ENCODE measurements at regions not wholly inside any gene's neighbourhood (a gene's known extent, or its start where the extent isn't known, plus 50 kb on each side); places are given as distances from the start of the nearest gene placed in this dataset.

DNA sequence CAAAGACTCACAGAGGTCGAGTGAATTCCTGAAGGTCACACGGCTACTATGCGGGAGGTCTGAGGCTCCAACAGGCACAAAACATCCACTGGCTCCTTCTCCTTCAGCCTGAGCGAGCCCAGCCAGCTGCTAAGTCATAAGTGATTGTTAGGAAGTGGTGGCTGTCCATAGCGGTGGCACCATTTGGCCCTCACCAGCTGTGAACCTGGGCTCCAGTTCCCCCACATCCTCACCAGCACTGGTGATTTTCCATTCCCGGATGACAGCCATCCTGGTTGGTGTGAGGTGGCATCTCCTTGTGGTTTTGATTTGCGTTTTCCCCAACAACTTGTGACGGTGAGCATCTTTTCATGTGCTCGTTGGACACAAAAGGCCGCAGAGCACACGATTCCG is 302.8 kb downstream of the FOXL1 start:
- ChIA-PET CTCF (no interaction called here), POLR2A (no interaction called here)
- no peak for DNase-seq (ENCODE audit: low read depth, low spot score)
- TF ChIP-seq, protein P1, sequence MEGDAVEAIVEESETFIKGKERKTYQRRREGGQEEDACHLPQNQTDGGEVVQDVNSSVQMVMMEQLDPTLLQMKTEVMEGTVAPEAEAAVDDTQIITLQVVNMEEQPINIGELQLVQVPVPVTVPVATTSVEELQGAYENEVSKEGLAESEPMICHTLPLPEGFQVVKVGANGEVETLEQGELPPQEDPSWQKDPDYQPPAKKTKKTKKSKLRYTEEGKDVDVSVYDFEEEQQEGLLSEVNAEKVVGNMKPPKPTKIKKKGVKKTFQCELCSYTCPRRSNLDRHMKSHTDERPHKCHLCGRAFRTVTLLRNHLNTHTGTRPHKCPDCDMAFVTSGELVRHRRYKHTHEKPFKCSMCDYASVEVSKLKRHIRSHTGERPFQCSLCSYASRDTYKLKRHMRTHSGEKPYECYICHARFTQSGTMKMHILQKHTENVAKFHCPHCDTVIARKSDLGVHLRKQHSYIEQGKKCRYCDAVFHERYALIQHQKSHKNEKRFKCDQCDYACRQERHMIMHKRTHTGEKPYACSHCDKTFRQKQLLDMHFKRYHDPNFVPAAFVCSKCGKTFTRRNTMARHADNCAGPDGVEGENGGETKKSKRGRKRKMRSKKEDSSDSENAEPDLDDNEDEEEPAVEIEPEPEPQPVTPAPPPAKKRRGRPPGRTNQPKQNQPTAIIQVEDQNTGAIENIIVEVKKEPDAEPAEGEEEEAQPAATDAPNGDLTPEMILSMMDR (IDR thresholded peaks at IDR 0.05; ENCODE audit: insufficient read depth, low read length, missing control alignments): no peak
- no peak overlapping the region for H3K4me3 ChIP-seq (ENCODE audit: low read depth, low read length)

DNA sequence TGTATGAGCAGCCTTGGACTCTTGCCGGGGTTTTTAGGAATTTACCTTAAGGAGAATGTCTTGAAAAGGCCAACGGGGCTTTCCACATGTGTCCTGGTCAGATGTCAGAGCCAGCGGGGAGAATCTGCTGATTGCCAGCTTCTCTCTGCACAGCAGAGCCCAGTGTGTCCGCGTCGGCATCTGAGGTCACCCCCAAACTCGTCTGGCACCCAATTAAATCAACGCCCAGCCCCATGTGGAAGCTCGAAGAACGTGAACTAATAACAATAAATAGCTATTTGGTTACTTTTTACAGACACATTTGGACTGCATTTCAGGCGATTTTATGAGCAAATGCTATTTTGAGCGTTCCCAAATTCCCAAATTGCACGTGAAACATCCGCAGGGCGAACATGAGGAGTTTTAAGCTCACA is 303.5 kb downstream of the FOXL1 start:
- H3K4me3 ChIP-seq (ENCODE audit: low read depth, low read length): no peak overlapping the region
- DNase-seq (ENCODE audit: low read depth, low spot score): no peak
- POLR2A ChIA-PET: no interaction called here
- CTCF ChIA-PET: interaction anchor here (1.5 to 2.3 kb wide), 3 partner anchors 31 to 318 kb away, joined by 3 to 15 read pairs (median 10); no protein-coding TSS in a partner anchor
- TF ChIP-seq, protein P1 (IDR thresholded peaks at IDR 0.05; ENCODE audit: insufficient read depth, low read length, missing control alignments): no peak

DNA sequence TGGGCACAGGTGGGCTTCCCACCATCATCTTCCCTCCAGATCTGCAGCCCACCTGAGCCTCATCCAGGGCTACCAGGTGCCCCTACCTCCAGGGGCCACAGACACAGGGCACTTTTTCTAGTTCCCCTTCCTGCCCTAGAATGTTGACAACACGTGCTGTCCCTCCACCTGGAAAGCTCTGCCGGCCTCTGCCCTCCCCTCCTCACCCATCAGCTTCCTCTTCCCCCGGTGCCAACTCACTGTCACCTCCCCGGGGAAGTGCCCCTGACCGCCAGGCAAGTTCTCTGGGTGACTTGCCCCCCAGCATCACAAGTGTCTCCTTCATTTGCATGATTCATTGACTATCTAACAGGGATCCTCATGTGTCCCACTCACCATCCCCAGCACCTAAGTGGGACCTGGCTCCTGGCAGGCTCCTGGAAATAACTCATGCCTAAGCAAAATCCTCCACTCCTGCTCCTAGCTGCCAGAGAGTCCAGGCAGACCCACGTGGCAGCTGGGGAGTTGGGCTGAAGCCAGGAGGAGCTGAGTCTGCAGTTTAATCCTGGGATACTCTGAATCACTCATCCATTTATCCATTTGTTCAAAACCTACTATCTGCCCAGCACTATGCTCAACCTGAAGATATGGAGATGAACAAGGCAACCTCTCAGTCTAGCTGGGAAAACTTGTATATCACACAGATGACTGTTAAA is 304.4 kb downstream of the FOXL1 start:
- no peak for DNase-seq (ENCODE audit: low read depth, low spot score)
- POLR2A ChIA-PET: interaction anchor here (0.5 kb wide), 1 partner anchor 39 kb away, joined by 3 read pairs; no protein-coding TSS in a partner anchor
- H3K4me3 ChIP-seq (ENCODE audit: low read depth, low read length): no peak overlapping the region
- CTCF ChIA-PET: interaction anchor here (1.1 to 2.3 kb wide), 8 partner anchors 9 to 319 kb away, joined by 3 to 15 read pairs (median 4); no protein-coding TSS in a partner anchor
- TF ChIP-seq, protein P1 (IDR thresholded peaks at IDR 0.05; ENCODE audit: insufficient read depth, low read length, missing control alignments): no peak

DNA sequence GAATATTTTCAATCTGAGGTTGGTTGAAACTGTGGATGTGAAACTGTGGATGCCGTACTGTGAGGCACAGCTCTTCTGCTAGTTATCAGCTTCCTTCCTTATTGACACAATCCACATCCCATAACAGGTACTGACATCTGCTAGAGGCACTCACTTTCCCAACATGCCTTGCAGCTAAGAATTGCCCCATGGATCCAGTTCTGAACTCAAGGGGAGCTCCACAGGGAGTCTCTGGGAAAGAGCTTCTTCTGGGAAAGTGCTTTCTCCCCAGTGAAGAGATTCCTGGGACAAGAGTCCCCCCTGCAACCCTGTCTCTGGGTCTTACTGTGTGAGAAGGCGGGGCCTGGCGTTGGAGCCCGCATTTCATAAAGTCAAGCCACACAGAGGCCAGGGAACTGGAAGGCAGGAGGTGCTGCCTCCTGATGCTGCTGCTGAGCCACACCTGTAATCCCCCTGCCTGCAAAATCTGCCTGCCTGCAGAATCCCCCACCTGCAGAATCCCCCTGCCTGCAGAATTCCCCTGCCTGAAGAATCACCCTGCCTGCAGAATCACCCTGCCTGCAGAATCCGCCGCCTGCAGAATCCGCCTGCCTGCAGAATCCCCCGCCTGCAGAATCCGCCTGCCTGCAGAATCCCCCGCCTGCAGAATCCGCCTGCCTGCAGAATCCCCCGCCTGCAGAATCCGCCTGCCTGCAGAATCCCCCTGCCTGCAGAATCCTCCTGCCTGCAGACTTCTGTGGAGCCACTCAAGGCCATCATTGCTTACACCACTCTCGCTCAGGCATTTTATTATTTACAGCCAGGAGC is 305.4 kb downstream of the FOXL1 start:
- POLR2A ChIA-PET: no interaction called here
- TF ChIP-seq, protein P1 (IDR thresholded peaks at IDR 0.05; ENCODE audit: insufficient read depth, low read length, missing control alignments): no peak
- H3K4me3 ChIP-seq (ENCODE audit: low read depth, low read length): no peak overlapping the region
- DNase-seq (ENCODE audit: low read depth, low spot score): no peak
- CTCF ChIA-PET: interaction anchor here (1.1 to 2.3 kb wide), 8 partner anchors 9 to 320 kb away, joined by 3 to 15 read pairs (median 4); no protein-coding TSS in a partner anchor

DNA sequence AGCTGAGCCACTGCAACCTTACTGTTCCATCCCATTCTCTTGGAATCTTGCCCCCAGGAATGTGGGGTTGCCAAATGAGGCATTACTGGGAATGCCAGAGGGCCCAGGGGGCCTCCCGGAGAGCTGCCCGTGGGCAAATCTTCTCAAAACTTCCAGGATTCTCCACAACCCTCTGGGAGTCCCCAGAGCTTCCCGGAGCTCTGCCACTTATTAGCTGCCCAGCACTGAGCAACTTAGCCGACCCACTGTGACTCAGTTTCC is 306.0 kb downstream of the FOXL1 start:
- CTCF ChIA-PET: interaction anchor here (2.2 kb wide), 1 partner anchor 10 kb away, joined by 7 read pairs; no protein-coding TSS in a partner anchor
- no peak overlapping the region for H3K4me3 ChIP-seq (ENCODE audit: low read depth, low read length)
- TF ChIP-seq, protein P1 (IDR thresholded peaks at IDR 0.05; ENCODE audit: insufficient read depth, low read length, missing control alignments): no peak
- POLR2A ChIA-PET: no interaction called here
- no peak for DNase-seq (ENCODE audit: low read depth, low spot score)

DNA sequence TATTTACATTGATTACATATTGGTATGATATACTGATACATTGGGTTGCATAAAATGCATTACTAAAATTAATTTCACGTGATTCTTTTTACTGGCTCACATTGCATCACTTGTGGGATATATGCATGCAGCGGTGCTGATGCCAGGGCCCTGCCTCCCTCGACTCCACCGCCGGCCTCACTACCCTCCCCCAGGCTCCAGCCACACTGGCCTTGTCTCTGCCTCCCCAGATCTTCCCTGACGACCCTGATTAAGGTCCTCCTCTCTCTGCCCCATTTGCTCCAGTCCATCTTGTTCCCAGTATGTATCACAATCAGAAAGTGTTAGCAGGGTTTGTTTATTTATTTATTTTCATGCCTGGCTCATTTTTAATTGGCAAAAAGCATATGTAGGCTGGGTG is 306.8 kb downstream of the FOXL1 start:
- TF ChIP-seq, protein P1 (IDR thresholded peaks at IDR 0.05; ENCODE audit: insufficient read depth, low read length, missing control alignments): no peak
- no peak overlapping the region for H3K4me3 ChIP-seq (ENCODE audit: low read depth, low read length)
- DNase-seq (ENCODE audit: low read depth, low spot score): no peak
- CTCF ChIA-PET: no interaction called here
- POLR2A ChIA-PET: no interaction called here
